Activated CD8-positive, alpha-beta T cell treated with anti-CD3 and anti-CD28 coated beads, Interleukin-2, amount 10 ng/mL, durations not matched to agents 7 days and 5 days (primary cell): ENCODE measurements at regions not wholly inside any gene's neighbourhood (a gene's known extent, or its start where the extent isn't known, plus 50 kb on each side); places are given as distances from the start of the nearest gene placed in this dataset.

ENCODE experiments used
- ATAC-seq: fragments of 150-1000 bp; cut with Tn5 transposase; one replicate; pipeline ENCODE4 v1.10.0; 2021; ENCODE audit warnings: moderate library complexity
- CTCF ChIA-PET: fragments of 350-600 bp; sonication (Branson Sonifier 250); formaldehyde crosslinking; loops from one replicate; lab custom pipeline; 2021; ENCODE audit warnings: antibody characterized with exemption; lab: Charles Lee
- POLR2A ChIA-PET: fragments of 350-600 bp; sonication (Branson Sonifier 250); formaldehyde crosslinking; loops from one replicate; lab custom pipeline; 2021; ENCODE audit warnings: antibody characterized with exemption; lab: Charles Lee
- DNase-seq: peaks from one replicate; pipeline ENCODE4 v3.0.0-alpha.2; 2020
- H3K27ac Mint-ChIP-seq: one replicate; pipeline ENCODE4 v1.8.0; 2021; ENCODE audit warnings: mild to moderate bottlenecking, mixed read lengths
- H3K27me3 Mint-ChIP-seq: one replicate; pipeline ENCODE4 v1.8.0; 2021; ENCODE audit warnings: low read depth, mixed read lengths
- H3K36me3 Mint-ChIP-seq: one replicate; pipeline ENCODE4 v1.8.0; 2021; ENCODE audit warnings: low read depth, mixed read lengths
- H3K4me1 Mint-ChIP-seq: one replicate; pipeline ENCODE4 v1.8.0; 2021; ENCODE audit warnings: low read depth, mixed read lengths
- H3K4me3 Mint-ChIP-seq: one replicate; pipeline ENCODE4 v1.8.0; 2021; ENCODE audit warnings: mild to moderate bottlenecking, mixed read lengths
- H3K9me3 Mint-ChIP-seq: one replicate; pipeline ENCODE4 v1.8.0; 2022; ENCODE audit warnings: mixed read lengths; ENCODE audit not compliant: insufficient read depth

- ATAC-seq, result no peak
- DNase-seq, result no peak
- Mint-ChIP-seq H3K9me3 (no peaks in the 10 kb centered on the region), H3K27ac (no peak overlapping the region), H3K4me1 (no peaks in the 10 kb centered on the region), H3K4me3 (no peak overlapping the region), H3K36me3 (no peaks in the 10 kb centered on the region), H3K27me3 (peaks cover 2% of the 10 kb centered on the region)
- CTCF ChIA-PET, result no interaction called here
- POLR2A ChIA-PET, result no interaction called here
Measured at GRCh38 chr1:29901624-29902325, 665.5 kb downstream of the PTPRU start.

- H3K27me3 Mint-ChIP-seq, result peaks cover 6% of the 10 kb centered on the region
- ChIA-PET POLR2A (no interaction called here), CTCF (no interaction called here)
- no peaks in the 10 kb centered on the region for H3K36me3 Mint-ChIP-seq
- no peaks in the 10 kb centered on the region for H3K4me1 Mint-ChIP-seq
- H3K4me3 Mint-ChIP-seq, result no peak overlapping the region
- H3K27ac Mint-ChIP-seq, result no peak overlapping the region
- H3K9me3 Mint-ChIP-seq, result no peaks in the 10 kb centered on the region
- ATAC-seq (no peak), DNase-seq (no peak)
Measured at GRCh38 chr1:29900712-29901111, 664.4 kb downstream of the PTPRU start.

GRCh38 chr1:29900104-29900679, 663.9 kb downstream of the PTPRU start:
- ATAC-seq (no peak), DNase-seq (no peak)
- no peaks in the 10 kb centered on the region for H3K4me1 Mint-ChIP-seq
- ChIA-PET CTCF (no interaction called here), POLR2A (no interaction called here)
- peaks cover 6% of the 10 kb centered on the region for H3K27me3 Mint-ChIP-seq
- H3K4me3 Mint-ChIP-seq, result no peak overlapping the region
- no peaks in the 10 kb centered on the region for H3K9me3 Mint-ChIP-seq
- H3K27ac Mint-ChIP-seq, result no peak overlapping the region
- no peaks in the 10 kb centered on the region for H3K36me3 Mint-ChIP-seq

GRCh38 chr1:29896791-29897714, 660.7 kb downstream of the PTPRU start:
- Mint-ChIP-seq H3K27me3 (peaks cover 4% of the 10 kb centered on the region), H3K27ac (no peak overlapping the region), H3K9me3 (no peaks in the 10 kb centered on the region), H3K36me3 (no peaks in the 10 kb centered on the region), H3K4me3 (no peak overlapping the region), H3K4me1 (no peaks in the 10 kb centered on the region)
- ChIA-PET CTCF (no interaction called here), POLR2A (no interaction called here)
- no peak for ATAC-seq
- no peak for DNase-seq

- ATAC-seq (no peak), DNase-seq (no peak)
- H3K4me3 Mint-ChIP-seq, result no peak overlapping the region
- no peaks in the 10 kb centered on the region for H3K9me3 Mint-ChIP-seq
- POLR2A ChIA-PET, result no interaction called here
- H3K27me3 Mint-ChIP-seq, result peaks cover 4% of the 10 kb centered on the region
- H3K36me3 Mint-ChIP-seq, result no peaks in the 10 kb centered on the region
- CTCF ChIA-PET, result no interaction called here
- no peak overlapping the region for H3K27ac Mint-ChIP-seq
- H3K4me1 Mint-ChIP-seq, result no peaks in the 10 kb centered on the region
Measured at GRCh38 chr1:29896300-29896699, 660.0 kb downstream of the PTPRU start.

- Mint-ChIP-seq H3K36me3 (no peaks in the 10 kb centered on the region), H3K9me3 (no peaks in the 10 kb centered on the region), H3K27me3 (peaks cover 7% of the 10 kb centered on the region), H3K4me3 (no peak overlapping the region), H3K4me1 (no peaks in the 10 kb centered on the region), H3K27ac (no peak overlapping the region)
- DNase-seq (no peak), ATAC-seq (no peak)
- ChIA-PET CTCF (no interaction called here), POLR2A (no interaction called here)
Measured at GRCh38 chr1:29895201-29895600, 658.9 kb downstream of the PTPRU start.

- CTCF ChIA-PET, result interaction anchor here (0.6 kb wide), 1 partner anchor 11 kb away, joined by 3 read pairs; no protein-coding TSS in a partner anchor
- H3K9me3 Mint-ChIP-seq, result no peaks in the 10 kb centered on the region
- no peak for ATAC-seq
Measured at GRCh38 chr1:29894311-29894710, 658.0 kb downstream of the PTPRU start.

GRCh38 chr1:29893806-29894205, 657.5 kb downstream of the PTPRU start:
- ATAC-seq (no peak), DNase-seq (no peak)
- H3K27ac Mint-ChIP-seq, result no peak overlapping the region
- ChIA-PET POLR2A (no interaction called here), CTCF (interaction anchor here (0.6 kb wide), 1 partner anchor 11 kb away, joined by 3 read pairs; no protein-coding TSS in a partner anchor)
- no peak overlapping the region for H3K4me3 Mint-ChIP-seq
- H3K36me3 Mint-ChIP-seq, result no peaks in the 10 kb centered on the region
- no peaks in the 10 kb centered on the region for H3K9me3 Mint-ChIP-seq
- H3K27me3 Mint-ChIP-seq, result peaks cover 7% of the 10 kb centered on the region
- H3K4me1 Mint-ChIP-seq, result no peaks in the 10 kb centered on the region

More at GRCh38 chr1:29894311-29894710, 658.0 kb downstream of the PTPRU start:
- no peaks in the 10 kb centered on the region for H3K4me1 Mint-ChIP-seq
- no peak for DNase-seq
- H3K4me3 Mint-ChIP-seq, result no peak overlapping the region
- no peaks in the 10 kb centered on the region for H3K36me3 Mint-ChIP-seq
- H3K27me3 Mint-ChIP-seq, result peaks cover 7% of the 10 kb centered on the region
- POLR2A ChIA-PET, result no interaction called here
- H3K27ac Mint-ChIP-seq, result no peak overlapping the region

- ATAC-seq, result no peak
- DNase-seq, result no peak
- Mint-ChIP-seq H3K27ac (no peak overlapping the region), H3K4me1 (no peaks in the 10 kb centered on the region), H3K4me3 (no peak overlapping the region), H3K36me3 (no peaks in the 10 kb centered on the region), H3K9me3 (no peaks in the 10 kb centered on the region), H3K27me3 (peaks cover 7% of the 10 kb centered on the region)
- ChIA-PET CTCF (no interaction called here), POLR2A (no interaction called here)
Measured at GRCh38 chr1:29893046-29893723, 656.9 kb downstream of the PTPRU start.

- H3K27me3 Mint-ChIP-seq, result peaks cover 7% of the 10 kb centered on the region
- no peaks in the 10 kb centered on the region for H3K9me3 Mint-ChIP-seq
- no peak overlapping the region for H3K27ac Mint-ChIP-seq
- no peak overlapping the region for H3K4me3 Mint-ChIP-seq
- CTCF ChIA-PET, result no interaction called here
- POLR2A ChIA-PET, result no interaction called here
- no peak for ATAC-seq
- no peaks in the 10 kb centered on the region for H3K4me1 Mint-ChIP-seq
- H3K36me3 Mint-ChIP-seq, result no peaks in the 10 kb centered on the region
- no peak for DNase-seq
Measured at GRCh38 chr1:29892247-29892646, 655.9 kb downstream of the PTPRU start.

GRCh38 chr1:29890201-29890959, 654.1 kb downstream of the PTPRU start:
- ATAC-seq (no peak), DNase-seq (no peak)
- Mint-ChIP-seq H3K4me1 (no peaks in the 10 kb centered on the region), H3K9me3 (no peaks in the 10 kb centered on the region), H3K36me3 (no peaks in the 10 kb centered on the region), H3K4me3 (no peak overlapping the region), H3K27me3 (peaks cover 3% of the 10 kb centered on the region), H3K27ac (no peak overlapping the region)
- ChIA-PET POLR2A (no interaction called here), CTCF (no interaction called here)
